ENCODE measurements at regions not wholly inside any gene's neighbourhood (a gene's known extent, or its start where the extent isn't known, plus 50 kb on each side); places are given as distances from the start of the nearest gene placed in this dataset.

DNA sequence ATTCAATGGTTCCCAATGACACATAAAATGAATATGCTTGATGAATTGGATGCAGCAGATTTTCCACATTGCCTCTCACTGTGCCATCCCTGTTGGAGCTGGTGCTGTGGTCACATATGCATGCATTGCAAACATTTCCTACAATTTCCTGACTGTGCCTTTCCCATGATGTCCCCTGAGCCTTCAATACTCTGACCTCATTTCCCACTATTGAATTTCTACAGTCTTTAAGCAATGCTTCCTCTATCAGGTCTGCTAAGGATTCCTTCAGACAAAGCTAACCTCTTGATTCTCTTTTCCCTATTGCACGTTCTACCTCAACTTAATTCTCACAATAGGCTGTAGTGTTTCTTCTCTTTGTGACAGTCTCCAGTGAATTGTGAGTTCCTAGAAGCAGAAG, 342.5 kb upstream of the CRIM1 start:
- TF ChIP-seq, protein P1, sequence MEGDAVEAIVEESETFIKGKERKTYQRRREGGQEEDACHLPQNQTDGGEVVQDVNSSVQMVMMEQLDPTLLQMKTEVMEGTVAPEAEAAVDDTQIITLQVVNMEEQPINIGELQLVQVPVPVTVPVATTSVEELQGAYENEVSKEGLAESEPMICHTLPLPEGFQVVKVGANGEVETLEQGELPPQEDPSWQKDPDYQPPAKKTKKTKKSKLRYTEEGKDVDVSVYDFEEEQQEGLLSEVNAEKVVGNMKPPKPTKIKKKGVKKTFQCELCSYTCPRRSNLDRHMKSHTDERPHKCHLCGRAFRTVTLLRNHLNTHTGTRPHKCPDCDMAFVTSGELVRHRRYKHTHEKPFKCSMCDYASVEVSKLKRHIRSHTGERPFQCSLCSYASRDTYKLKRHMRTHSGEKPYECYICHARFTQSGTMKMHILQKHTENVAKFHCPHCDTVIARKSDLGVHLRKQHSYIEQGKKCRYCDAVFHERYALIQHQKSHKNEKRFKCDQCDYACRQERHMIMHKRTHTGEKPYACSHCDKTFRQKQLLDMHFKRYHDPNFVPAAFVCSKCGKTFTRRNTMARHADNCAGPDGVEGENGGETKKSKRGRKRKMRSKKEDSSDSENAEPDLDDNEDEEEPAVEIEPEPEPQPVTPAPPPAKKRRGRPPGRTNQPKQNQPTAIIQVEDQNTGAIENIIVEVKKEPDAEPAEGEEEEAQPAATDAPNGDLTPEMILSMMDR (conservative IDR thresholded peaks at IDR 0.05; ENCODE audit: low read depth, low read length), result no peak
- no peak for TF ChIP-seq EZH2 (IDR thresholded peaks at IDR 0.05; ENCODE audit: borderline replicate concordance, low read depth, low read length, poor library complexity, severe bottlenecking)
